OCI-LY7 (cell line): ENCODE measurements at regions not wholly inside any gene's neighbourhood (a gene's known extent, or its start where the extent isn't known, plus 50 kb on each side); places are given as distances from the start of the nearest gene placed in this dataset.

Source experiments
- EZH2phosphoT487 ChIP-seq: fragments of 200-600 bp; sonication (generic); IDR thresholded peaks from 2 replicates; pipeline ENCODE4 v1.6.1; 2018; ENCODE audit warnings: low read depth, borderline replicate concordance, mild to moderate bottlenecking, mixed run types, antibody characterized with exemption, low read length, moderate library complexity, mixed read lengths
- TF ChIP-seq, protein P1 (sequence below): fragments of 200-600 bp; sonication (generic); conservative IDR thresholded peaks from 2 replicates; pipeline ENCODE4 v1.5.1; 2014; ENCODE audit warnings: mild to moderate bottlenecking, antibody characterized with exemption, low read length, moderate library complexity, mixed read lengths

- TF ChIP-seq, protein P1, sequence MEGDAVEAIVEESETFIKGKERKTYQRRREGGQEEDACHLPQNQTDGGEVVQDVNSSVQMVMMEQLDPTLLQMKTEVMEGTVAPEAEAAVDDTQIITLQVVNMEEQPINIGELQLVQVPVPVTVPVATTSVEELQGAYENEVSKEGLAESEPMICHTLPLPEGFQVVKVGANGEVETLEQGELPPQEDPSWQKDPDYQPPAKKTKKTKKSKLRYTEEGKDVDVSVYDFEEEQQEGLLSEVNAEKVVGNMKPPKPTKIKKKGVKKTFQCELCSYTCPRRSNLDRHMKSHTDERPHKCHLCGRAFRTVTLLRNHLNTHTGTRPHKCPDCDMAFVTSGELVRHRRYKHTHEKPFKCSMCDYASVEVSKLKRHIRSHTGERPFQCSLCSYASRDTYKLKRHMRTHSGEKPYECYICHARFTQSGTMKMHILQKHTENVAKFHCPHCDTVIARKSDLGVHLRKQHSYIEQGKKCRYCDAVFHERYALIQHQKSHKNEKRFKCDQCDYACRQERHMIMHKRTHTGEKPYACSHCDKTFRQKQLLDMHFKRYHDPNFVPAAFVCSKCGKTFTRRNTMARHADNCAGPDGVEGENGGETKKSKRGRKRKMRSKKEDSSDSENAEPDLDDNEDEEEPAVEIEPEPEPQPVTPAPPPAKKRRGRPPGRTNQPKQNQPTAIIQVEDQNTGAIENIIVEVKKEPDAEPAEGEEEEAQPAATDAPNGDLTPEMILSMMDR, result no peak
- no peak for TF ChIP-seq EZH2phosphoT487
Measured at GRCh38 chr4:79823148-79823763, 249.8 kb downstream of the ANTXR2 start.
